ENCODE measurements at regions not wholly inside any gene's neighbourhood (a gene's known extent, or its start where the extent isn't known, plus 50 kb on each side); places are given as distances from the start of the nearest gene placed in this dataset.

DNA sequence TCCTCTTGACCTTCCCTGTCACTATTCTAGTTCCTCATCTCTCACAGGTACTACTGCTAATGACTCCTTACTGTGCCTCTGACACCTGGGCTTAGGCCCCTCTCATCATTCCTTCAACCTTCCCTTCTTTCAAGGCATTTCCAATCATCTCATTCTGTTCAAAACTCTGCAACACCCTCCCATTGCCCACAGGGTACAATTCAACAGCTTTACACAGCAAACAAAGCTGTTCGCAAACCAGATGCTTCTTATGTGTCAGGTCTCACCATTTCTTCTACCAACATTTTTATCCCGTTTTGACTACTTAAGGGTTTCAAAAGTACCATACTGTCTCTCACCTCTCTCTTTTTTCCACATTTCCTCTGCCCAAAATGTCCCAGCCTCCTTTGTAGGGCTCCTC, 84.4 kb upstream of the ID4 start:
- intact Hi-C loops (cut with micrococcal nuclease) (no loop called here), dilution Hi-C loops (cut with MboI; ENCODE audit: extremely low pct_ligation_motif_present, low sequenced_read_pairs) (no loop called here)
- H3K4me1 ChIP-seq (ENCODE audit: control insufficient read depth, extremely low read depth, insufficient read depth, low read length): no peaks in the 10 kb centered on the region
- no peak overlapping the region for H3K4me2 ChIP-seq (ENCODE audit: insufficient read depth, low read length)
- ChIA-PET CTCF (no interaction called here), POLR2A (no interaction called here)
- FAIRE-seq (no peak), DNase-seq (ENCODE audit: low read depth, low spot score) (no peak)
- no peaks in the 10 kb centered on the region for H4K20me1 ChIP-seq (replicated peaks; ENCODE audit: control insufficient read depth, extremely low read depth, insufficient read depth, low read length)
- no peak overlapping the region for H3K9ac ChIP-seq (replicated peaks; ENCODE audit: extremely low read depth, insufficient read depth, low read length)
- H3K4me3 ChIP-seq (replicated peaks in 1 of 3; ENCODE audit: insufficient read depth in 1 of 3, low read depth in 1 of 3, low read length in 3 of 3): no peak overlapping the region
- H3K9me3 ChIP-seq (replicated peaks; ENCODE audit: control insufficient read depth, insufficient read depth, low read length): no peaks in the 10 kb centered on the region
- H2AFZ ChIP-seq (ENCODE audit: low read depth, low read length): no peak overlapping the region
- no peaks in the 10 kb centered on the region for H3K9me1 ChIP-seq (replicated peaks; ENCODE audit: control insufficient read depth, extremely low read depth, insufficient read depth, low read length)
- H3K27me3 ChIP-seq (ENCODE audit: control insufficient read depth in 2 of 2, insufficient read depth in 2 of 2, low read length in 2 of 2): no peaks in the 10 kb centered on the region
- no peak for TF ChIP-seq EZH2 (IDR thresholded peaks at IDR 0.05; ENCODE audit: borderline replicate concordance, low read depth, low read length, severe bottlenecking)
- no peak for TF ChIP-seq MYC (IDR thresholded peaks at IDR 0.05; ENCODE audit: low read depth, low read length)
- no peak for TF ChIP-seq JUN (IDR thresholded peaks at IDR 0.05; ENCODE audit: borderline replicate concordance, insufficient read depth, insufficient read length, low read depth)
- no peak for TF ChIP-seq POLR2A (IDR thresholded peaks at IDR 0.05; ENCODE audit: low read depth, low read length)
- TF ChIP-seq FOS (IDR thresholded peaks at IDR 0.05; ENCODE audit: borderline replicate concordance, insufficient read depth, low read length): no peak
- no peaks in the 10 kb centered on the region for H3K79me2 ChIP-seq (ENCODE audit: control insufficient read depth, insufficient read depth, low read length)
- no peak overlapping the region for H3K27ac ChIP-seq (ENCODE audit: insufficient read depth, low read depth, low read length)
- no TSS peak for BruUV-seq (replicated peaks)
- H3K36me3 ChIP-seq (ENCODE audit: control insufficient read depth in 2 of 2, extremely low read depth in 1 of 2, insufficient read depth in 2 of 2, low read length in 2 of 2): no peaks in the 10 kb centered on the region

DNA sequence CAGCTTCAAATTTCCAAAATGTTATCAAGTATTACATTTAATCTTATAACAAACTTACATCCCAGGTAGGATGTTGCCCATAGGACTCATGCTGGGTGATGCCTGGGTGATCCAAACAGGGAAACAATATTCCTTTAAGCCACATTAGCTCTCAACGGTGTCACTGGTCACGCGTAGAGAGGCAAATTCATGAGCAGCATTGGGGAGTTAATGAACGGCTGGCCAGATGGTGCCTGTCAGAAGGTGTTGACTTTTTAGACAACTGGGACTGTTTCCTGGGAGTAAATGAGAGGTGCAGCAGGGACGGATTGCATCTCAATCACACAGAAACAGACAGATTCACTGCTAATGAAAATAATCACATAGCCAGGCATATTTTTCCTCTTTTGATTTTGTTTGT, 83.3 kb upstream of the ID4 start:
- H3K9ac ChIP-seq (replicated peaks; ENCODE audit: extremely low read depth, insufficient read depth, low read length): no peak overlapping the region
- intact Hi-C loops (cut with micrococcal nuclease) (no loop called here), dilution Hi-C loops (cut with MboI; ENCODE audit: extremely low pct_ligation_motif_present, low sequenced_read_pairs) (no loop called here)
- no peaks in the 10 kb centered on the region for H3K9me3 ChIP-seq (replicated peaks; ENCODE audit: control insufficient read depth, insufficient read depth, low read length)
- DNase-seq (ENCODE audit: low read depth, low spot score): no peak
- ChIA-PET POLR2A (no interaction called here), CTCF (no interaction called here)
- FAIRE-seq: no peak
- H3K9me1 ChIP-seq (replicated peaks; ENCODE audit: control insufficient read depth, extremely low read depth, insufficient read depth, low read length): no peaks in the 10 kb centered on the region
- no peaks in the 10 kb centered on the region for H3K36me3 ChIP-seq (ENCODE audit: control insufficient read depth in 2 of 2, extremely low read depth in 1 of 2, insufficient read depth in 2 of 2, low read length in 2 of 2)
- no peak overlapping the region for H3K27ac ChIP-seq (ENCODE audit: insufficient read depth, low read depth, low read length)
- H3K4me1 ChIP-seq (ENCODE audit: control insufficient read depth, extremely low read depth, insufficient read depth, low read length): no peaks in the 10 kb centered on the region
- H3K4me3 ChIP-seq (replicated peaks in 1 of 3; ENCODE audit: insufficient read depth in 1 of 3, low read depth in 1 of 3, low read length in 3 of 3): no peak overlapping the region
- H4K20me1 ChIP-seq (replicated peaks; ENCODE audit: control insufficient read depth, extremely low read depth, insufficient read depth, low read length): no peaks in the 10 kb centered on the region
- H3K79me2 ChIP-seq (ENCODE audit: control insufficient read depth, insufficient read depth, low read length): no peaks in the 10 kb centered on the region
- TF ChIP-seq JUN (IDR thresholded peaks at IDR 0.05; ENCODE audit: borderline replicate concordance, insufficient read depth, insufficient read length, low read depth): no peak
- TF ChIP-seq POLR2A (IDR thresholded peaks at IDR 0.05; ENCODE audit: low read depth, low read length): no peak
- TF ChIP-seq GATA2 (IDR thresholded peaks at IDR 0.05; ENCODE audit: insufficient read depth, insufficient read length, low read depth, low read length): no peak
- TF ChIP-seq EZH2 (IDR thresholded peaks at IDR 0.05; ENCODE audit: borderline replicate concordance, low read depth, low read length, severe bottlenecking): no peak
- TF ChIP-seq POLR2AphosphoS5 (IDR thresholded peaks at IDR 0.05; ENCODE audit: insufficient read depth, low read depth, low read length): no peak
- TF ChIP-seq FOS (IDR thresholded peaks at IDR 0.05; ENCODE audit: borderline replicate concordance, insufficient read depth, low read length): no peak
- no peak for TF ChIP-seq MYC (IDR thresholded peaks at IDR 0.05; ENCODE audit: low read depth, low read length)
- TF ChIP-seq, protein P1, sequence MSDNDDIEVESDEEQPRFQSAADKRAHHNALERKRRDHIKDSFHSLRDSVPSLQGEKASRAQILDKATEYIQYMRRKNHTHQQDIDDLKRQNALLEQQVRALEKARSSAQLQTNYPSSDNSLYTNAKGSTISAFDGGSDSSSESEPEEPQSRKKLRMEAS (IDR thresholded peaks at IDR 0.05; ENCODE audit: insufficient read depth, insufficient read length): no peak
- TF ChIP-seq, protein P2, sequence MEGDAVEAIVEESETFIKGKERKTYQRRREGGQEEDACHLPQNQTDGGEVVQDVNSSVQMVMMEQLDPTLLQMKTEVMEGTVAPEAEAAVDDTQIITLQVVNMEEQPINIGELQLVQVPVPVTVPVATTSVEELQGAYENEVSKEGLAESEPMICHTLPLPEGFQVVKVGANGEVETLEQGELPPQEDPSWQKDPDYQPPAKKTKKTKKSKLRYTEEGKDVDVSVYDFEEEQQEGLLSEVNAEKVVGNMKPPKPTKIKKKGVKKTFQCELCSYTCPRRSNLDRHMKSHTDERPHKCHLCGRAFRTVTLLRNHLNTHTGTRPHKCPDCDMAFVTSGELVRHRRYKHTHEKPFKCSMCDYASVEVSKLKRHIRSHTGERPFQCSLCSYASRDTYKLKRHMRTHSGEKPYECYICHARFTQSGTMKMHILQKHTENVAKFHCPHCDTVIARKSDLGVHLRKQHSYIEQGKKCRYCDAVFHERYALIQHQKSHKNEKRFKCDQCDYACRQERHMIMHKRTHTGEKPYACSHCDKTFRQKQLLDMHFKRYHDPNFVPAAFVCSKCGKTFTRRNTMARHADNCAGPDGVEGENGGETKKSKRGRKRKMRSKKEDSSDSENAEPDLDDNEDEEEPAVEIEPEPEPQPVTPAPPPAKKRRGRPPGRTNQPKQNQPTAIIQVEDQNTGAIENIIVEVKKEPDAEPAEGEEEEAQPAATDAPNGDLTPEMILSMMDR (IDR thresholded peaks at IDR 0.05; ENCODE audit: extremely low read depth in 1 of 2, insufficient read depth in 1 of 2, low read depth in 1 of 2, low read length in 2 of 2): no peak
- BruUV-seq (replicated peaks): no TSS peak
- H3K27me3 ChIP-seq (ENCODE audit: control insufficient read depth in 2 of 2, insufficient read depth in 2 of 2, low read length in 2 of 2): no peaks in the 10 kb centered on the region
- no peak overlapping the region for H3K4me2 ChIP-seq (ENCODE audit: insufficient read depth, low read length)
- H2AFZ ChIP-seq (ENCODE audit: low read depth, low read length): no peak overlapping the region

Measured in endothelial cell of umbilical vein (primary cell).